ENCODE measurements at regions not wholly inside any gene's neighbourhood (a gene's known extent, or its start where the extent isn't known, plus 50 kb on each side); places are given as distances from the start of the nearest gene placed in this dataset.

DNA sequence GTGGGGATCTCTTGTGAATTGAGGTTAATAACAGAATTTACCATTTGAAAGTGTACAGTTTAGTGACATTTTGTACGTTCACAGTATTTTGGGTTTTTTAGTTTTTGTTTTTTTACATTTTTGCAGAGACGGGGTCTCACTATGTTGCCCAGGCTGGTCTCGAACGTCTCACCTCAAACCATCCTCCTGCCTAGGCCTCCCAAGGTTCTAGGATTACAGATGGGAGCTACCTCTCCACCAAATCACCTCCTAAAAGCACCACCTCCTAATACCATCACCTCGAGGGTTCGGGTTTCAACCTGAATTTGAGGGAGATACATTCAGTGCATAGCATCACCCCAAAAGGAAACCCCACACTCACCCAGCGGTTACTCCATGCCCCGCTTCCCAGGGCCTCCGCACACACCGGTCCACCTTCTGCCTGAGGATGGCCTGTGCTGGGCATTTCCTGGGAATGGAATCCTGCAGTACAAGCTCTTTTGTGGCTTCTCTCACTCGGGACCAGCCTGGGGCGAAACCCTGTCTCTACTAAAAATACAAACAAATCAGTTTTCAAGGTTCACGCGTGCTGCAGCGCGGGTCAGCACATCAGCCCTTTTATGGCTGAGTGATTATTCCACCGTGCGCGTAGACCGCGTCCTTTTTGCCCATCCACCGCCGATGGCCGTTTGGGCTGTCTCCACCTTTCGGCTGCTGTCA, 182.7 kb upstream of the CIBAR2 start:
- Mint-ChIP-seq H3K36me3 (no peaks in the 10 kb centered on the region), H3K4me3 (no peak overlapping the region), H3K4me1 (peaks cover 0 to 9% of the 10 kb centered on the region in 2 donors), H3K27ac (no peak overlapping the region), H3K9me3 (no peaks in the 10 kb centered on the region), H3K27me3 (ENCODE audit: low read depth in 2 of 2) (peaks cover 0 to 6% of the 10 kb centered on the region in 2 donors)
- H3K27ac ChIP-seq (ENCODE audit: low read length) = no peak overlapping the region
- TF ChIP-seq, protein P1, sequence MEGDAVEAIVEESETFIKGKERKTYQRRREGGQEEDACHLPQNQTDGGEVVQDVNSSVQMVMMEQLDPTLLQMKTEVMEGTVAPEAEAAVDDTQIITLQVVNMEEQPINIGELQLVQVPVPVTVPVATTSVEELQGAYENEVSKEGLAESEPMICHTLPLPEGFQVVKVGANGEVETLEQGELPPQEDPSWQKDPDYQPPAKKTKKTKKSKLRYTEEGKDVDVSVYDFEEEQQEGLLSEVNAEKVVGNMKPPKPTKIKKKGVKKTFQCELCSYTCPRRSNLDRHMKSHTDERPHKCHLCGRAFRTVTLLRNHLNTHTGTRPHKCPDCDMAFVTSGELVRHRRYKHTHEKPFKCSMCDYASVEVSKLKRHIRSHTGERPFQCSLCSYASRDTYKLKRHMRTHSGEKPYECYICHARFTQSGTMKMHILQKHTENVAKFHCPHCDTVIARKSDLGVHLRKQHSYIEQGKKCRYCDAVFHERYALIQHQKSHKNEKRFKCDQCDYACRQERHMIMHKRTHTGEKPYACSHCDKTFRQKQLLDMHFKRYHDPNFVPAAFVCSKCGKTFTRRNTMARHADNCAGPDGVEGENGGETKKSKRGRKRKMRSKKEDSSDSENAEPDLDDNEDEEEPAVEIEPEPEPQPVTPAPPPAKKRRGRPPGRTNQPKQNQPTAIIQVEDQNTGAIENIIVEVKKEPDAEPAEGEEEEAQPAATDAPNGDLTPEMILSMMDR (IDR thresholded peaks at IDR 0.05) = no peak
- no peaks in the 10 kb centered on the region for H3K27me3 ChIP-seq (ENCODE audit: control insufficient read depth, insufficient read depth, low read length)
- intact Hi-C loops (cut with micrococcal nuclease) = loop anchor here (5.0 kb wide), 1 partner anchor 422 kb away; no protein-coding TSS in a partner anchor
- no peaks in the 10 kb centered on the region for H3K36me3 ChIP-seq (ENCODE audit: control insufficient read depth, insufficient read depth, low read length)
- WGBS (ENCODE audit: insufficient coverage) = 89% methylated on average over 25 of the region's 25 CpGs
- DNase-seq = no peak
- no peak overlapping the region for H3K4me3 ChIP-seq (ENCODE audit: low read length)
- peaks cover 17% of the 10 kb centered on the region for H3K4me1 ChIP-seq (ENCODE audit: control insufficient read depth, insufficient read depth, low read length)
- no peaks in the 10 kb centered on the region for H3K9me3 ChIP-seq (ENCODE audit: control insufficient read depth, insufficient read depth, low read length)
- no peak for ATAC-seq

DNA sequence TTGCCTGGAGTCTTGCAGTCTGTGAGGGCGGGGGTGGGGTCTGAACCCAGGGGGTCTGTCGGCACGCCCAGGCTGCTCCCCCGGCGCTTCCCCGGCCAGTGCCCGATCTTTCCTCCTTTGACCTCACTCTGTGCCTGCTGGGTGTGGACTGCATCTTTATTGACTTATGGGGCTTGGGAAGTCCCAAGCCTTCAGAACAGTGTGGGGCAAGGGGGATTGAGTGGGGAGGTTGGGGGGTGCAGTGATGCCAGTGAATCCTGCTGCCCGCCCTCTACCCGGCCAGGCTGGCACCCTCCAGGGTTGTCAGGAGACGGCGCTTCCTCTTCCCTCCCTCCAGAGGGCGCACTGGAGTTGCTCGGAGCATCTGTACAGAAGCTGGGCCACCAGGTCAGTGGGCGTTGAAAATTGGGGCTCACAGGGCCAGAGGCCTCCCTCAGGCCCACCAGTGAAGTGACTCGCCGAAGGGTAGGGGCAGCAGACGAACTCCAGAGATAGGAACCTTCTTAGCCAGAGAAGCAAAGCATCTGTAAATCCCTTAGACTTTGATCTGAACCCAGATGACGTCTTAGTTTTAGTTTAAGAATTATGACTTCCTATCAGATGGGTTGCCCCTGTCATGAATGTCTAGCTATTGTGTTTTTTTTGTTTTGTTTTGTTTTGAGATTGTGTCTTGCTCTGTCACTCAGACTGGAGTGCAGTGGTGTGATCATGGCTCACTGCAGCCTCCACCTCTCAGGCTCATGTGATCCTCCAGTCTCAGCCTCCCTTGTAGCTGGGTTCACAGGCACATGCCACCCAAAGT, 184.8 kb upstream of the CIBAR2 start:
- no peaks in the 10 kb centered on the region for H3K9me3 Mint-ChIP-seq
- H3K4me1 Mint-ChIP-seq = peaks cover 0 to 3% of the 10 kb centered on the region in 2 donors
- WGBS (ENCODE audit: insufficient coverage) = 48% methylated on average over 18 of the region's 18 CpGs
- H3K36me3 Mint-ChIP-seq = no peaks in the 10 kb centered on the region
- no peaks in the 10 kb centered on the region for H3K36me3 ChIP-seq (ENCODE audit: control insufficient read depth, insufficient read depth, low read length)
- no peak overlapping the region for H3K27ac ChIP-seq (ENCODE audit: low read length)
- H3K4me3 Mint-ChIP-seq = no peak overlapping the region
- TF ChIP-seq, protein P1 (IDR thresholded peaks at IDR 0.05) = peak; percentile 75
- no peaks in the 10 kb centered on the region for H3K9me3 ChIP-seq (ENCODE audit: control insufficient read depth, insufficient read depth, low read length)
- DNase-seq (peak; percentile 54 to 73), ATAC-seq (peak; percentile 73 to 98 (median 93))
- no peaks in the 10 kb centered on the region for H3K4me1 ChIP-seq (ENCODE audit: control insufficient read depth, insufficient read depth, low read length)
- intact Hi-C loops (cut with micrococcal nuclease) = loop anchor here (5.0 kb wide), 1 partner anchor 420 kb away; no protein-coding TSS in a partner anchor
- no peak overlapping the region for H3K27ac Mint-ChIP-seq
- no peak overlapping the region for H3K4me3 ChIP-seq (ENCODE audit: low read length)
- H3K27me3 ChIP-seq (ENCODE audit: control insufficient read depth, insufficient read depth, low read length) = no peaks in the 10 kb centered on the region
- H3K27me3 Mint-ChIP-seq (ENCODE audit: low read depth in 2 of 2) = peaks cover 0 to 6% of the 10 kb centered on the region in 2 donors

DNA sequence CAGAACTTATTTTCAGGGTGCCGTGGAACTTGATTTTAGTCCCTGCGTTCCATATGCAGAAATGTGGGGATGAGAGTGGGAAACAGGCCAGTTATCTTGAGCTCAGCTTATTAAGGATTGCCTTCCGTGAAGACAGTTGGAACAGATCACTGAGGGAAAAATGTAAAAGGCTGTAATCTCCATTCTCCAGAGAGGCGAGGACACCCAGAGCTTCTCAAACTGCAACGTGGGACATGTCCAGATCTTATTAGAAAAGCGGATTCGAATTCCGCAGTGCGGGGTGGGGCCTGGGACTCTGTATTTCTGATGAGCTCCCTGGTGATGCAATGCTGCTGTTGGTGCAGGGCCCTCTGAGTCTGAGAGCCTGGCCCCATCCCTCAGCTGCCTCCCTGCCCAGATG, 185.6 kb upstream of the CIBAR2 start:
- ATAC-seq (no peak), DNase-seq (no peak)
- Histone ChIP-seq H3K27ac (ENCODE audit: low read length) (no peak overlapping the region), H3K9me3 (ENCODE audit: control insufficient read depth, insufficient read depth, low read length) (no peaks in the 10 kb centered on the region), H3K4me3 (ENCODE audit: low read length) (no peak overlapping the region), H3K4me1 (ENCODE audit: control insufficient read depth, insufficient read depth, low read length) (peaks cover under 1% of the 10 kb centered on the region), H3K36me3 (ENCODE audit: control insufficient read depth, insufficient read depth, low read length) (no peaks in the 10 kb centered on the region), H3K27me3 (ENCODE audit: control insufficient read depth, insufficient read depth, low read length) (no peaks in the 10 kb centered on the region)
- H3K4me1 Mint-ChIP-seq = peaks cover 0 to 3% of the 10 kb centered on the region in 2 donors
- H3K27ac Mint-ChIP-seq = no peak overlapping the region
- peaks cover 0 to 6% of the 10 kb centered on the region in 2 donors for H3K27me3 Mint-ChIP-seq (ENCODE audit: low read depth in 2 of 2)
- WGBS (ENCODE audit: insufficient coverage) = 94% methylated on average over 9 of the region's 9 CpGs
- intact Hi-C loops (cut with micrococcal nuclease) = loop anchor here (5.0 kb wide), 1 partner anchor 419 kb away; no protein-coding TSS in a partner anchor
- H3K36me3 Mint-ChIP-seq = no peaks in the 10 kb centered on the region
- H3K4me3 Mint-ChIP-seq = no peak overlapping the region
- H3K9me3 Mint-ChIP-seq = no peaks in the 10 kb centered on the region
- TF ChIP-seq, protein P1 (IDR thresholded peaks at IDR 0.05) = no peak
